ENCODE measurements at regions not wholly inside any gene's neighbourhood (a gene's known extent, or its start where the extent isn't known, plus 50 kb on each side); places are given as distances from the start of the nearest gene placed in this dataset.

- TF ChIP-seq CTCF (IDR thresholded peaks at IDR 0.05) (no peak), POLR2A (IDR thresholded peaks at IDR 0.05) (no peak), EP300 (IDR thresholded peaks at IDR 0.05) (no peak)
These were observed 179.4 kb upstream of the ARL4C start for GRCh38 chr2:234676109-234676782.

Data from suprapubic skin (tissue), 3 donors.